Muscle layer of colon (tissue), 2 donors: ENCODE measurements at regions not wholly inside any gene's neighbourhood (a gene's known extent, or its start where the extent isn't known, plus 50 kb on each side); places are given as distances from the start of the nearest gene placed in this dataset.

Source experiments
- H3K27ac ChIP-seq: one replicate; pipeline ENCODE4 v1.7.0; 2013; ENCODE audit warnings: low read depth, mild to moderate bottlenecking, low read length, moderate library complexity
- H3K27me3 ChIP-seq, 2 donors: one replicate each; pipeline ENCODE4 v1.7.0; 2013; ENCODE audit warnings: low read length in 2 of 2, mild to moderate bottlenecking in 2 of 2; ENCODE audit not compliant: insufficient read depth in 2 of 2, control insufficient read depth in 1 of 2
- H3K36me3 ChIP-seq: one replicate; pipeline ENCODE4 v1.7.0; 2013; ENCODE audit warnings: mild to moderate bottlenecking, low read length; ENCODE audit not compliant: insufficient read depth
- H3K4me1 ChIP-seq: one replicate; pipeline ENCODE4 v1.7.0; 2013; ENCODE audit warnings: mild to moderate bottlenecking, low read length; ENCODE audit not compliant: insufficient read depth
- H3K4me3 ChIP-seq, 2 donors: one replicate each; pipeline ENCODE4 v1.7.0; 2013; ENCODE audit warnings: low read length in 2 of 2, low read depth in 1 of 2, mild to moderate bottlenecking in 1 of 2, moderate library complexity in 1 of 2
- H3K9ac ChIP-seq: one replicate; pipeline ENCODE4 v1.7.0; 2013; ENCODE audit warnings: low read length
- H3K9me3 ChIP-seq: one replicate; pipeline ENCODE4 v1.7.0; 2013; ENCODE audit warnings: mild to moderate bottlenecking, low read length
- donor health status: abdominal sarcoma.
- donor health status: Adenocarcinoma of cecum.

DNA sequence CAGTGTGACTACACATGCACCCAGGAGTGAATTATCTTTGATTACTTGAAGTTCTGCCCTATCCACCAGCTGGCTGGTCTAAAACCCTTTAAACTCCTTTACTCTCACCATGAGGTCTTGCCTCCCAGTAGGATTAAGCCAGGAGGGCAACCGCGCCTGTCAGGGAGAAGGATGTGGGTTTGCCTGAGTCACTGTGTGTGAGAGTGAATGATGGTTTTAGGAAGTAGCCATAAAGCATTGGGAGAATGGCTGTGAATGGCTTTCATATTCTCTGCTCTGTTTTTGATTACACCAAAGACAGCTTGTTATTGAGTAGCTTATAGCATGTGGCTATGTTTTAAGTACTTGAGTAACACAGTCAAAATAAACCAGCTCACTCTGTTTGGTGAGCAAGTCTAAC lies 637.7 kb upstream of the TBL1XR1 start:
- Histone ChIP-seq H3K27ac (no peak overlapping the region), H3K9ac (no peak overlapping the region), H3K4me1 (peaks cover 48% of the 10 kb centered on the region), H3K9me3 (no peaks in the 10 kb centered on the region), H3K27me3 (no peaks in the 10 kb centered on the region), H3K4me3 (no peak overlapping the region), H3K36me3 (no peaks in the 10 kb centered on the region)

GRCh38 chr3:177835917-177836316 lies 638.6 kb upstream of the TBL1XR1 start:
- no peak overlapping the region for H3K9ac ChIP-seq
- no peaks in the 10 kb centered on the region for H3K27me3 ChIP-seq
- no peaks in the 10 kb centered on the region for H3K9me3 ChIP-seq
- H3K27ac ChIP-seq, result no peak overlapping the region
- H3K4me1 ChIP-seq, result peaks cover 39% of the 10 kb centered on the region
- no peaks in the 10 kb centered on the region for H3K36me3 ChIP-seq
- H3K4me3 ChIP-seq, result no peak overlapping the region

DNA sequence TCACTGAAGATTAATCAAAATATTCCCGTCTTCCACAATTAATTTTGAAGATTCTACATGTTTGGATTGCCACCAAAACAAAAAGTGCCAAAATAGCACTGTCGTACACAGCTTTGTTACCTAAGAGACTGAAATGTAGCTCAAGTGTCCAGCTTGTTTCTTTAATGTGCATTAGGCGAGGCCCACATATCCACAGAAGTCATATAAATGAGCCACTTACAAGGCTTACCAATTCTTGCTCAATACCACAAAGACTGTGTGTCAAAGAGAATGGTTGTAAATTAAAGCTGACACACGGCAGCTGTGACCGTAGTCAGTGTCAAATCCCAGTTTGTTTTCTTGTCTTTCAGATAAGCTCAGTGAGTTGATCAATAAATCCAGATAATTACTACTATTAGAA lies 639.4 kb upstream of the TBL1XR1 start:
- H3K9ac ChIP-seq, result no peak overlapping the region
- no peaks in the 10 kb centered on the region for H3K36me3 ChIP-seq
- H3K9me3 ChIP-seq, result no peaks in the 10 kb centered on the region
- no peak overlapping the region for H3K27ac ChIP-seq
- H3K4me3 ChIP-seq, result no peak overlapping the region
- no peaks in the 10 kb centered on the region for H3K27me3 ChIP-seq
- H3K4me1 ChIP-seq, result peaks cover 36% of the 10 kb centered on the region

DNA sequence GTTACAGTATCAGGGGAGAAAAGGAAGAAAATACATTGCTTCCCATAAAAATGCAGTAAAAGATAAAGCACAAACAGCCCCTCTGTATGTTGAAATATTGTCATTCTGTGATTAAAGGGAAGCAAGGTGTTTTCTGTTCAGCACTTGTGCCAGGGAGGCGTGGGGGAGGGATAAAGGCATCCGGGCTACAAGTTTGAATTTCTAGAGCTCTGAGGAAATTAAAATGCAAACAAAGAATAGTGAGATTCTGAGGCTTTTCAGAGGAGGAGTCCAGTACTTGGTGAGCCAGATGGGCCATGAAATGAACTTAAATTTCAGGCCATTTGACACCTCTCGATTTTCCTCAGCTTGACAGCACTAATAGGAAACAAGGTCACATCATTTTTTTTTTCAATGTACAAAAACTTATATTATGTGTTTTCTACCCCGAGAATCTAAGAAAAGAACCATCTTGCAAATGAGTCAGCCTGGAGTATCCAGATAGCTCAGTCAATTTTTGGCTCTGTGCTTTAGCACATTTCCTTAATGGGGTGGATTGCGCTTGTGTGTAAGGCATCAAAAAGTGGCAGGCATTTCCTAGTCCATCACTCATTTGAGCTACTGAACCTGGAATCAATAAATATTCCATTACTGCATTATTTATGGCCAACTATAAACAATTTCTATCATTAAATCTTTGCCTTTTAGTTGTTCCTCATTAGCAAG lies 640.8 kb upstream of the TBL1XR1 start:
- Histone ChIP-seq H3K9me3 (no peaks in the 10 kb centered on the region), H3K4me1 (peaks cover 33% of the 10 kb centered on the region), H3K27me3 (no peaks in the 10 kb centered on the region), H3K9ac (no peak overlapping the region), H3K4me3 (no peak overlapping the region), H3K27ac (no peak overlapping the region), H3K36me3 (no peaks in the 10 kb centered on the region)

DNA sequence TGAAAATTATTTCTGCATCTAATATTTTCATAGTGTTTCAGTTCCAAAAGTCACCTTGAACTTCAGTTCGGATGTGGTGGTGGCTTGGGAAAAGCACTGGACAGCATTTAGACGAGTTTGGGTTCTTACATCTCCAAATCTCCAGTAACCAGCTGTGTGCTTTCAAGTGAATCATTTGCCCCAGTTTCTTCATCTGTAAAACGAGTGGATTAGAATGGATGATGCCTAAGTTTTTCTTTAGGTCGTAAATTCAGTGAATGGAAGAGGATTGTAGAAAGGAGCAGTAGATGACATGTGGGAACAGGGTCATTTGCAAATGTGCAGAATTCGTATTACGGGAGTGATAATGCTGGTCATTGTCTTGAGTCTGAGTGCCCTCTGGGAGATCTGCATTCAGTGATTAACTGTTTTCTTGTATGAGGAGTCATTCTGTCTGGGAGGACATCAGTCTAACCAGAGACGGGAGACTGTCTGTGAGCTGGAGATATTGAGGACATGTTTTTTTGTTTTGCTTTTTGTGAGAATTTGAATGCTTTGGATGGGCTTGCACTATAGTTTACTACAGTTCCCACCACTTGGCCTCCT lies 641.6 kb upstream of the TBL1XR1 start:
- H3K9me3 ChIP-seq, result no peaks in the 10 kb centered on the region
- H3K27me3 ChIP-seq, result no peaks in the 10 kb centered on the region
- no peaks in the 10 kb centered on the region for H3K36me3 ChIP-seq
- peaks cover 25% of the 10 kb centered on the region for H3K4me1 ChIP-seq
- no peak overlapping the region for H3K27ac ChIP-seq
- H3K9ac ChIP-seq, result no peak overlapping the region
- no peak overlapping the region for H3K4me3 ChIP-seq

DNA sequence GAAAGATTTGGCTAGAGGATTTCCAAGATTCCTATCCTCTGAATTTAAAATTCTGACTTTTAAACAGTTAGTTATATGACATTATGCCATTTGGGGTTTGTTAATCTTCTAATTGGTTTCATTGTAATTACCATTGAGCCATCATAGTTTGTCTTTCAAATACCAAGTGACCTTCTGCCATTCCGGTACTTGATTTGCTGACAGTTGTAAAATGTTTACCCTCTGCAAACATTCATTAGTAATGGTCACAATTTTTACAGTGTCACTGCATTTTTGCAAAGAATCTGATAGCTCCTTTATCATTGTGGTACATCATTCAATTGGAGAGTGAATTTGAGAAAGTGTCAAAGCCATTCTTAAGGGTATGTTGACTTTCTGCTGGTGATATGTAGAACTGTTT lies 645.0 kb upstream of the TBL1XR1 start:
- H3K4me3 ChIP-seq, result no peak overlapping the region
- no peak overlapping the region for H3K27ac ChIP-seq
- H3K36me3 ChIP-seq, result no peaks in the 10 kb centered on the region
- H3K27me3 ChIP-seq, result no peaks in the 10 kb centered on the region
- H3K9ac ChIP-seq, result no peak overlapping the region
- no peaks in the 10 kb centered on the region for H3K9me3 ChIP-seq
- H3K4me1 ChIP-seq, result peaks cover 6% of the 10 kb centered on the region

DNA sequence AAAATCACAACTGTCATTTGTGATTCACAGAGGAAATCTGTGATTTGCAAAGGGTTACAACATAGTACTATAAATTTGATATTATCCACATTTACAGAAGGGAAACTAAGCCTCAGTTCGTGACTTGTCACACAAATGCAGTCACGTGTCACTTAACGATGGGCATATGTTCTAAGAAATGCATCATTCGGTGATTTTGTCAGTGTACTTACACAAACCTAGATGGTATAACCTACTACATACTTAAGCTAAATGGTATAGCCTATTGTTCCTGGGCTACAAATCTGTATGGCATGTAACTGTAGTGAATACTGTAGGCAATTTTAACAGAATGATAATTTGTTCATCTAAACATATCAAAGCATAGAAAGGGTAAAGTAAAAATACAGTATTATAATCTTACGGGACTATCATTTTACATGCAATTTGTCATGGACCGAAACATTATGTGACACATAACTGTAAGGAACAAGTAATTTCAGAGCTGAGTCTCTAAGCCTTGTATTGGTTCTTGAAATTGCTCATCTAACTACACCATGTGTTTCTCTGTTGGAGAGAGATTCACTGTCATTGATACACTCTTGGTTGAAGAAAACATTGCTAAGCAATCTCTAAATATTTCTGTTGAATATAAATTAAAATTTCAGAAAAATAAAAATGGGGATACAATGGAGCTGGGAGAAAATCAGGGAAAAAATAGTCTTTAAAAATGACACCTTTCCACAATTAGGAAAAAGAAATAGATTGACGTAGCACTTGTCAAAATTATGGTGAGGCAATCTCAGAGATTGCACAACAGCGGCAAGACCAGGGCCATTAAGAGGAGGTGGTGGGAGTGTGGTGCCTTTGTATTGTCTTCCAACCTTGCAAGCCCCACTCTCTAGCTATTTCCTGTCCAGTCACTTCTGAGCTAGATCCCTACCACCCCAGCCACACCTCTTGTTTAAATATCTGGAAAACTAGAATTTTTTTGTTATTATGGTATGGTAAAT lies 645.8 kb upstream of the TBL1XR1 start:
- Histone ChIP-seq H3K27me3 (no peaks in the 10 kb centered on the region), H3K36me3 (no peaks in the 10 kb centered on the region), H3K4me3 (no peak overlapping the region), H3K27ac (no peak overlapping the region), H3K9me3 (no peaks in the 10 kb centered on the region), H3K4me1 (no peaks in the 10 kb centered on the region), H3K9ac (no peak overlapping the region)

DNA sequence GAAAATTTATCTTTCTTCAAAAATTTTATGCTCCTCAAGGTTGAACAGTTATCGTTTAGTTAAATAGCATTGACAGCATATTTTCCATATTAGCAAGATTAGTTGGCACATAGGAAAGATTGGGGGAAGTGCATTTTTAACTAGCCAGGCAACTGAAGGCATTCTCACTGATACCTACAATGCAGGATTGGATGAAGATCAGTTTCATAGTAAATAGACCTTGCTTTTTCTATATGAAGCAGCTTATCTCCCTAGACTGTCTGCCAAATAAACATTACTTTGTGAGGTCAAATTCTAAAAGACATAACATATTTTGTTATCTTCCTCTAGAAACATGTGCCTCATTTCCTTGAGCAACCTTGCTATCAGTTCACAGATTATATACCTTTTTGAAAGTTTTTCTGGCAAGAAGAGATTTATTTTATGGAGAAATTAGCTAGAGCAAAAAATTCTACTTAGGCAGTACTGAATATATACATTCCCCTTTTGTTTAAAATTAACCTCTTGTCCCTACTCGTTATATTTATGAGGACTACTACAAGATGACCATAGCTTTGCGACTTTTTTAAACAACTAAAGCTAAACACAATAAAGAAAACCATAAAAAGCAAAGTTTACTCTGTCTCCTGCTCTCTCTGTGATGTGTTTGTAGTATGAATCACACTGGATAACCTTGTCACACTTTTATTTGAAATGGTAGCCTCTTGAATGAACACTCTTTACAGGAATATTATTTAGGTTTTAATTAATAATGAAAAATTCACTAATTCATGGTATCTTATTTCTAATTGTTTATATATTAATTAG lies 654.9 kb upstream of the TBL1XR1 start:
- no peaks in the 10 kb centered on the region for H3K9me3 ChIP-seq
- H3K9ac ChIP-seq, result no peak overlapping the region
- no peaks in the 10 kb centered on the region for H3K36me3 ChIP-seq
- H3K4me1 ChIP-seq, result peaks cover 19% of the 10 kb centered on the region
- H3K27ac ChIP-seq, result no peak overlapping the region
- H3K27me3 ChIP-seq, result no peaks in the 10 kb centered on the region
- H3K4me3 ChIP-seq, result no peak overlapping the region

DNA sequence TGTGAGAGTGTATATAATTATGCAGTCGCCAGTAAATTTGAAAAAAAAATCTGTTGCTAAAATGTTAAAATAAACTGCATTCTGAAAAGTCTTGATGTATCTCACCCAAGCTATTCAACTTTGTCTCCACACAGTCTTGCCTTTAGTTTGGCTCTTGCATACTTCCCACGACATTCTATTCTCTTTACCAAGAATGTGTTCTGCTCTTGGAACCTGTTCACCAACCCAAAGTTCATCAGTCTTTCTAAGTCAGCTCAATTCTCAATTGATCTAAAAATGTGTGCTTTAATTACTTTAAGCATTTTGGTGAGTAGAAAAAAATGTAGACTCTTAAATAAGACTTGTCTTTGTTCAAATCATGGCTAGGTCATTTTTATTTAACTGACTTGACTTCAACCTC lies 657.7 kb upstream of the TBL1XR1 start:
- Histone ChIP-seq H3K27ac (no peak overlapping the region), H3K36me3 (no peaks in the 10 kb centered on the region), H3K4me3 (no peak overlapping the region), H3K9me3 (no peaks in the 10 kb centered on the region), H3K9ac (no peak overlapping the region), H3K4me1 (peaks cover 19% of the 10 kb centered on the region), H3K27me3 (no peaks in the 10 kb centered on the region)

DNA sequence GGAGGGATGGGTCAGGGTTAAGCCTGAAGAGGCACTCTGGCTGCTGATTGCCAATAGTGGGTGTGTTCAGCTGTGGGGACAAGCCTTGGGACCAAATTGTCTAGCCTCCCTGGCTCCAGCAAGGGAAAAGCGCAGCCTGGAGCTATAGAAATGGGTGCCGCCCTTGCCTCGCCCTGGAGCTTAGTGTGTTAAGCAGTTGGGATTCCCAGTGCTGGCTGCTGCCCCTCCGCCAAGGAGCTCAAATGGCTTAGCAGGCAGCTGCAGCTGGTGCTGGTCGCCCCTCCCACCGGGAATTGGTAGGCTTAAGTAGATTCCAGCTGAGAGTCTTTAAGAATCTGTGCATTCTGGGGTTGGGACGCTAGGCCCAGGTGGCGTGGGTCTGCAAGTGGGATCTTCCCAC lies 662.9 kb upstream of the TBL1XR1 start:
- Histone ChIP-seq H3K9ac (no peak overlapping the region), H3K4me1 (peaks cover under 1% of the 10 kb centered on the region), H3K4me3 (no peak overlapping the region), H3K27ac (no peak overlapping the region), H3K36me3 (no peaks in the 10 kb centered on the region), H3K9me3 (peaks cover 4% of the 10 kb centered on the region), H3K27me3 (no peaks in the 10 kb centered on the region)

DNA sequence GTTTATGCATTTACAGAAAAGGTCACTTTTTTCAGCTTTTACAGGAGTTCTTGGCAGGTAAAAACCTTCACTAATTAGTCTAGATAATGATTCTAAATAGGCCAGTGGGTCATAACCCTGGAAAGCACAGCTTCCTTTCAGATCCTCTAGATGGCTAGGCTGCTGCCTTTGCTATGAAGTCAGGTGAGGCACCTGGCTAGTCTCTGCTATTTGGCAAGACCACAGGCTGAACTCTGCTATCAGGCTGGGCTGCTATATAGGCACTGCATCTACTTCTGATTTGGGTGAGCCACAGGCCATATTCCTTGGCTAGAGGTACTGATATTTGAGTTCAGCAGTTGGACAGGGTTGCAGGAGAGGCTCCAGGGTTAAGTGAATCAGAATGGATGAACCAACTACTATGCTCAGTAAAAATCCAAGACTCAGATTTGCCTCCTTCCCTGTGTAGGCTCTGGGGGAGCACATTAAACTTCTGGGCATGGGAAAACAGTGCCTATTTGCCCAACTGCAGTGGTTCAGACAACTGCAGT lies 665.7 kb upstream of the TBL1XR1 start:
- H3K4me1 ChIP-seq, result no peaks in the 10 kb centered on the region
- no peak overlapping the region for H3K27ac ChIP-seq
- no peaks in the 10 kb centered on the region for H3K36me3 ChIP-seq
- no peaks in the 10 kb centered on the region for H3K27me3 ChIP-seq
- no peak overlapping the region for H3K9ac ChIP-seq
- H3K4me3 ChIP-seq, result no peak overlapping the region
- H3K9me3 ChIP-seq, result peaks cover 4% of the 10 kb centered on the region
